ENCODE measurements at regions not wholly inside any gene's neighbourhood (a gene's known extent, or its start where the extent isn't known, plus 50 kb on each side); places are given as distances from the start of the nearest gene placed in this dataset.

GRCh38 chr6:41424370-41425058 is 89.1 kb downstream of the NCR2 start:
- TF ChIP-seq CTCF (IDR thresholded peaks at IDR 0.05) (peak; percentile 90), POLR2AphosphoS5 (IDR thresholded peaks at IDR 0.05; ENCODE audit: low read depth, low read length) (no peak), REST (IDR thresholded peaks at IDR 0.05; ENCODE audit: insufficient read depth in 1 of 2, low read depth in 2 of 2, low read length in 1 of 2) (no peak), SIN3A (IDR thresholded peaks at IDR 0.05; ENCODE audit: borderline replicate concordance, insufficient read depth, low read depth, low read length) (no peak), TCF7L2 (IDR thresholded peaks at IDR 0.05; ENCODE audit: low read depth, low read length) (no peak)

All from Panc1 (cell line).